ENCODE measurements at regions not wholly inside any gene's neighbourhood (a gene's known extent, or its start where the extent isn't known, plus 50 kb on each side); places are given as distances from the start of the nearest gene placed in this dataset.

DNA sequence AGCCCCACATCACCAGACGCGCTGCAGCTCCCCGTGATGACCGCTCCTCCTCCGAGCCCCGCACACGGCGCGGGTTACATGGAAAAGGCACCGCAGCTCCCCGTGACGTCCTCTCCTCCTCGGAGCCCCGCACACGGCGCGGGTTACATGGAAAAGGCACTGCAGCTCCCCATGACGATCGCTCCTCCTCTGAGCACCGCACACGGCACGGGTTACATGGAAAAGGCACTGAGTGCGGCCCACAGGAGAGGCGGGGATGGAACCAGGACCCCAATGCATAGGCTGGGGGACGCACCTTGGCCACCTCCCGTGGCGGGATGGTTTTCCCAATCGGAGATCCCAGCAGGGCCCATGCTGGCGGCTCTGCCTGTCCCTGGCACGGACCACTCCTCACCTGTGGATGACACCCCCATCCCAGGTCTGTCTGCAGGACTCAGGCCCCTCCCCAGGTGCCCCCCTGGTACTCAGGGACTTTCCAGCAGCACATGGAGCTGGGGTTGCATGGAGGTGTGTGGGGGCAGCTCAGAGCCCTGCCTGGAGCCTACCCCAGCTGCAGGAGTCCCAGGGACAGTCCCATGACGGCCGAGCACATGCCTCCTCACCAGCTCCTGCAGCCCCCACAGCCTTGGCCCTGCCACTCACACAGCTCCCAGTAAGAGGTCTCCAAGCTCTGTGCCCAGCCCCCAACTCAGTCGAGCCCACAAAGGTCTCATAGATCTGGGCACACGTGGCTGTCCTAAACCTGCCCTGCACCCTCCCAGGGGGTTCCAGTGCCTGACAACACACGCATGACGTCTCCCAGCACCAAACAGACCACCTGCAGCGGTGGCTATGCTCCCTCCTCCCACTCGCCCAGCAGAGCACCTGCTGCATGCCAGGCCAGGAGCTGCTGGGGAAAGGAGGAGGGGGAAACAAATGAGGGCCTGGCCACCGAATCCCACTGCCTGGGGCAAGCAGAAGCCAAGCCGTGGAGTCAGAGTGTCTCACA is 166.6 kb downstream of the BRD1 start:
- TF ChIP-seq, protein P1, sequence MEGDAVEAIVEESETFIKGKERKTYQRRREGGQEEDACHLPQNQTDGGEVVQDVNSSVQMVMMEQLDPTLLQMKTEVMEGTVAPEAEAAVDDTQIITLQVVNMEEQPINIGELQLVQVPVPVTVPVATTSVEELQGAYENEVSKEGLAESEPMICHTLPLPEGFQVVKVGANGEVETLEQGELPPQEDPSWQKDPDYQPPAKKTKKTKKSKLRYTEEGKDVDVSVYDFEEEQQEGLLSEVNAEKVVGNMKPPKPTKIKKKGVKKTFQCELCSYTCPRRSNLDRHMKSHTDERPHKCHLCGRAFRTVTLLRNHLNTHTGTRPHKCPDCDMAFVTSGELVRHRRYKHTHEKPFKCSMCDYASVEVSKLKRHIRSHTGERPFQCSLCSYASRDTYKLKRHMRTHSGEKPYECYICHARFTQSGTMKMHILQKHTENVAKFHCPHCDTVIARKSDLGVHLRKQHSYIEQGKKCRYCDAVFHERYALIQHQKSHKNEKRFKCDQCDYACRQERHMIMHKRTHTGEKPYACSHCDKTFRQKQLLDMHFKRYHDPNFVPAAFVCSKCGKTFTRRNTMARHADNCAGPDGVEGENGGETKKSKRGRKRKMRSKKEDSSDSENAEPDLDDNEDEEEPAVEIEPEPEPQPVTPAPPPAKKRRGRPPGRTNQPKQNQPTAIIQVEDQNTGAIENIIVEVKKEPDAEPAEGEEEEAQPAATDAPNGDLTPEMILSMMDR (IDR thresholded peaks at IDR 0.05) = no peak
- peak; percentile 63 for DNase-seq (ENCODE audit: low spot score)
- Histone ChIP-seq H3K4me3 (no peak overlapping the region), H3K27ac (no peak overlapping the region)

DNA sequence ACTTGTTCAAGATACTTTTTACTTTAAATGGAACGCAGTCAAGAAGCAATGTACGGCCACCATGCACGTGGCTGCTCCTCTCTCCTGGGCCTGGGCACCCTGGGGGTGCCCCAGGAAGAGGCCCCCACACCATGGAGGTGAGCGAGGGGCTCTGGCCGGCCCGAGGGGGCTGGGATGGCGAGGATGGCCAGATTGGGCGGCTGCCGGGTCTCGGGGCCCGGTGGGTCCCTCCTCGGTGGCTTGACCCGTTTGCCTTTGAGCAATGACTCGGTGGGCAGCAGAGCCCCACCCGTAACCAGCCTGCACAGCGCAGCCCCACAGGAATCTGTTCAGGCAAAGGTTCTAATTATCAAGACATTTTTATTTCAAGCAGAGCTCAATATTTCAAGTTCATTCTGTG is 167.4 kb downstream of the BRD1 start:
- peak; percentile 65 for DNase-seq (ENCODE audit: low spot score)

DNA sequence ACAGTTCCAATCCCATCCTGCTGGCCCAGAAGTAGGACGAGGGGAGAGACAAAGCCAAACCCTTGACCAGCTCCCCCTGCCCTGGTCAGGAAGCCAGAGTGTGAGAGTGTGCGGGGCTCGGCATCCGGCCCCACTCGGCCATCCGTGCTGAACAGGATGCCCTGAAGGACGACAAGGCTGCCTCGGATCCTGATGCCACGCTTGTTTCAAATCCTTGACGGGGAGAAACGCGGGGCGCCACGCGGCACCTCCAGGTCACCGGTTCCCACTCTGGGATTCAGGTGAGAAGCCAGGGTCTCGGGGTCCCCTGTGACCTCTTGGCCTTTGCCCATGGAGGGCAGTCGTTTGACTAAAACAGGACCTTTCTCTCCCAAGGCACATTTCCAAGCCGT is 167.8 kb downstream of the BRD1 start:
- Histone ChIP-seq H3K4me3 (no peak overlapping the region), H3K27ac (no peak overlapping the region)
- TF ChIP-seq, protein P1 (IDR thresholded peaks at IDR 0.05) = no peak
- DNase-seq (ENCODE audit: low spot score) = peak; percentile 70

More for the DNA sequence above, 167.4 kb downstream of the BRD1 start:
- TF ChIP-seq, protein P1 (IDR thresholded peaks at IDR 0.05) = no peak
- Histone ChIP-seq H3K27ac (no peak overlapping the region), H3K4me3 (no peak overlapping the region)

DNA sequence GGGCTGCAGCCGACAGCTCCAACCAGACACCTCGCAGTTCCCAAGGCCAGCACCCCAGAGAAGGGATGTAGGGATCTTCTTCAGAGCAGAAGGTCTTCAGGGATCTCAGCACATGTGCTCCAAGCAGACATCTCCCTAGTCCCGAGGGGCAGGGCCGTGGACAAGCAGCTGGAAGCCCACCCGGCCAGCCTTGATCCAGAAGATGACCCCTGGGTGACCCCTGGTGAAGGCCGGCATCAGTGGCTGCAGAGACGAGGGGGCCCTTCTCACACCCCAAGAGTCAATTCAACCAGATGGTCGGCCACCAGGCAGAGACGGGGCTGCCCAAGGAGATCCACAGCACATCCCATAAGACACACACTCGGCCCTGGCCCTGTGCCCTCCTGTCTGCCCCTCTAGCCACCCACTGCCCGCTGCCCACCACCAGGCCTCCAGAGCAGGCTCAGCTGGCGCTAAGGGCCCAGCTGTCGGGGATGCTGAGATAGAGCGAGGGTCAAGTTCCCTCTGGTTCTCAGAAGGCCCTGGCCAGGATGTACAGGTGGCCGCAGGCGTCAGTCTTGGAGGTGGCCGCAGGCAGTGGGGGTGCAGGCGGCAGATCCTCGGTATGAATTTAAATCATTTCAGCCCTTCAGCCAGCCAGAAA is 168.3 kb downstream of the BRD1 start:
- H3K4me3 ChIP-seq = no peak overlapping the region
- TF ChIP-seq, protein P1 (IDR thresholded peaks at IDR 0.05) = no peak
- no peak overlapping the region for H3K27ac ChIP-seq
- DNase-seq (ENCODE audit: low spot score) = peak; percentile 59

DNA sequence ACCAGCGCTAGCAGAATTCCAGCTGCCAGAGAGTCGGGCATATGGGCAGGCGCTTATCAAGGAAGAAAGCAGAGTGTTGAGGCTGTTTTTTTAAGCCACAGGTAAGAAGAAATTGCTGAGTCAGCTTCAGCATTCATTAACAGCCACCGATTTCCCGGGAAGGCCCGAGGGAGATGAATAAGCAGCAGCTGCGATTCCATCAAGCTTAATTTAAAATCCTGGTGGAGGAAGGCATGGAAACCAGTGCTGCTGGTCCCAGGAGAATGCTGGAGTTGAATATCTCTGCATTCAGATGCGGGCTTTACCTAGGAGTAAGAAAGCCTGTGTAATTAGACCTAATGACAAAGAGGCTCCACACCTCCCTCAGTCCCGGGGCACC is 168.8 kb downstream of the BRD1 start:
- Histone ChIP-seq H3K27ac (no peak overlapping the region), H3K4me3 (no peak overlapping the region)
- TF ChIP-seq, protein P1 (IDR thresholded peaks at IDR 0.05) = no peak
- DNase-seq (ENCODE audit: low spot score) = no peak

DNA sequence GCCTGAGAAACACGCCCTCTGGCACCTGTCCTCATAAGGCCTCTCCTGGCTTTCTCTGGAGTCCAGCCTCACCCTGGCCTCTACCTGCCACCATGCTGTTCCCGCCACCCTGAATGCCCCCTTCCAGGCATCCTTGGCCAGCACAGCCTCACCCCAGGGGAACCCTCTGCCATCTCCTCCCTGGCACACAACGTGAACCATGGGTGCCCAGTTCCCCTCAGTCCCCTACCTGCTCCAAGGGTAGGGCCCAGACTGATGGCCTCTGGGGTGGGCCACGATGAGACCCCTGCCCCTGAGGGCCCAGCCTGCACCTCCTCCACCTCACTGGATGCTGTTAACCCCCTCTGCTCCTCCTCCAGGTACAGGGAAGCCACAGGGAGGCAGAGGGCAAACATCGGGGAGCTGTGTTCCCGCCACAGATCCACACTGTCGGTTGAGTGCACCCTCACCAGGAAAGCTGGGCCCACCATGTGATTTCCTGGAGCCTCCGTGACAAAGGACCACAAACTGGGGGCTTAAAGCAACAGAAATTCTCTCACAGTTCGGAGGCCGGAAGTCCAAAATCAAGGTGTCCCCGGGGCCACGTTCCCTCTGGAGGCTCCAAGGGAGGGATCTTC is 169.6 kb downstream of the BRD1 start:
- Histone ChIP-seq H3K27ac (peak overlapping the region in 1 of 2 donors; percentile 66), H3K4me3 (peak overlapping the region; percentile 66)
- TF ChIP-seq, protein P1 (IDR thresholded peaks at IDR 0.05) = no peak
- DNase-seq (ENCODE audit: low spot score) = no peak
